Fibroblast of skin of abdomen (primary cell): ENCODE measurements at regions not wholly inside any gene's neighbourhood (a gene's known extent, or its start where the extent isn't known, plus 50 kb on each side); places are given as distances from the start of the nearest gene placed in this dataset.
"Not testable (repeated sequence)": the region's sequence is repeated elsewhere in the genome, so short reads cannot be mapped to it uniquely, and the experiment has no call there.

ENCODE experiments used
- DNase-seq: peaks from one replicate; pipeline ENCODE4 v3.0.0-alpha.2; 2013

DNA sequence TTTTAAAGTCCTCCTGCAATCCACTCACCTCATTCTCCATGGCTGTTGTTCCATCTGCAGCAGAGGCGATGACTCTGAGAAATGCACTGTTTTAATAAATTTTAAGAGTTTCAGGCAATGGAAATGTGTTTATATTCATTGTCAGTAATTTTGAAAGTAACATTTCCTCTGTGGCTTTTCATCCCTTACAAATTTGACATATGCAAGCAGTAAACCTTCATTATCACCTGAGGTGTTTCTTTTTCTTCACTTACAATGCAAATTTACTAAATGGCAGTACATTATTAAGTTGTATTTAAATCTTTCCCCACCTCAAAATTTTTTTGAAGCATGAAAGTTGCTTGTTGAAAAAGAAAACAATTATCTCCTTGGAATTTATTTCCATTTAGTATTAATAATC, 136.9 kb downstream of the DIRAS2 start:
- DNase-seq, result no peak

DNA sequence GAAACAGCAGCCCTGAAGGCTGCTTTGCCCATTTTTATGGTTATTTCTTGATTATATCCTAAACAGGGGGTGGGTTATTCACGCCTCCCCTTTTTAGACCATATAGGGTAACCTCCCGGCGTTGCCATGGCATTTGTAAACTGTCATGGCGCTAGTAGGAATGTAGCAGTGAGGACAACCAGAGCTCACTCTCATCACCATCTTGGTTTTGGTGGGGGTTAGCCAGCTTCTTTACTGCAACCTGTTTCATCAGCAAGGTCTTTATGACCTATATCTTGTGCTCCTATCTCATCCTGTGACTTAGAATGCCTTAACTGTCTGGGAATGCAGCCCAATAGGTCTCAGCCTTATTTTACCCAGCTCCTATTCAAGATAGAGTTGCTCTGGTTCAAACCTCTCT, 136.2 kb downstream of the DIRAS2 start:
- DNase-seq, result not testable (repeated sequence)

DNA sequence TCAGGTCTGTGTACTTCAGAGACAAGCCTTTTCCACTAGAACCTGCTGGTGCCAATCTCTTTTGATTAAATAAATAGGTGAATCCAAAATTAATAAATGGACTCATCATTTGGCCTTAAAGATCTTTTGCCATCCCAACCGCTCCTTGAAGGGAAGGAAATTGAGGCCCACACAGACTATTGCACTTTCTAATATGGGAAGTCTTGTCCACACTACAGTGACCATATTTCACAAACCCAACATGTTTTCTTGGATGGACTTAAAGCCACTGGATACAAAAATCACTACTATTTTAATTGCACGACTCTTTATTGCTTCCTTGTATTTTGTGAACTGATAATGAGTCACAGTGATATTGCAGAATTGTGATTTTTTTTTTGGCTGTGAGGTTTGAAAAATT, 135.0 kb downstream of the DIRAS2 start:
- DNase-seq, result no peak

DNA sequence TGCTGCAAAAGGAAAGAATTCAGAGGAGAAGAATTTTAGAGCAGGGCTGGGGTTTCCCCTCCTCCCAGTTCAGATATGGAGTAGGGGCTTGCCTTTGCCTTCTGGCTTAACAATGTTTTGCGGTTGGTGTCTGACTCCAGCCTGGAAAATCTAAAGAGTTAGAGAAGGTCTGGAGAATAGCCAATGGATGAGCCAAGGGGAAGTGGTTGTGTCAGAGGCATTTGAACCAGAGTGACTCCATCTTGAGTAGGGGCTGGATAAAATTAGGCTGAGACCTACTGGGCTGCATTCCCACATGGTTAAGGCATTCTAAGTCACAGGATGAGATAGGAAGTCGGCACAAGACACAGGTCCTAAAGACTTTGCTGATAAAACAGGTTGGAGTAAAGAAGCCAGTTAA, 133.7 kb downstream of the DIRAS2 start:
- peak; percentile 74 for DNase-seq

DNA sequence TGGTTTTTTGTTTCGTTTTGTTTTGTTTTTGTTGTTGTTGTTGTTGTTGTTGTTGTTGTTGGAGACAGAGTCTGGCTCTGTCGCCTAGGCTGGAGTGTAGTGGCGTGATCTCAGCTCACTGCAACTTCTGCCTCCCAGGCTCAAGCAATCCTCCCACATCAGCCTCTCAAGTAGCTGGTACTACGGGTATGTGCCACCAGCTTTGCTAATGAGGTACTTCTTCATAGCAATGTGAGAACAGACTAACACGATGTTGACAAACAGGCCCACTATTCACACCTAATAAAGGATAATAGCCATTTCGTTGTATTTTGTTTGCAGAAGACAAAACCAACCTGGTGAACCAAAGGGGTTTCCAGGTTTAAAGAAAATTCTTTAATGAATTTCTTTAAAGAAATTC, 130.9 kb downstream of the DIRAS2 start:
- no peak for DNase-seq

DNA sequence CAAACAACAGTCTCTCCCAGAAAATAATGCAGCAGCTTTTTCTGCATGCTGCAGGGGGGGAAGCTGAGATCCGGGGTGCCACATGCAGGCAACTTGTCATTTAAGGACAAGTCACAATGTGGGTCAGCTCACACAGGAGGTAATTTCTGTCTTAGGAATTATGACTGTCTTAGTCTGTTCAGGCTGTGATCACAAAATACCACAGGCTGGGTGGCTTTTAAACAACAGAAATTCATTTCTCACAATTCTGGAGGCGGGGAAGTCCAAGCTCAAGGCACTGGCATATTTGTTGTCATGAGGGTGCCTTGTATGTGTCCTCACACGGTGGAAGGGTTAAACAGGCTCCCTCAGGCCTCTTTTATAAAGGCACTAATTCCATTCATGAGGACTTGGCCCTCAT, 127.7 kb downstream of the DIRAS2 start:
- DNase-seq, result no peak

DNA sequence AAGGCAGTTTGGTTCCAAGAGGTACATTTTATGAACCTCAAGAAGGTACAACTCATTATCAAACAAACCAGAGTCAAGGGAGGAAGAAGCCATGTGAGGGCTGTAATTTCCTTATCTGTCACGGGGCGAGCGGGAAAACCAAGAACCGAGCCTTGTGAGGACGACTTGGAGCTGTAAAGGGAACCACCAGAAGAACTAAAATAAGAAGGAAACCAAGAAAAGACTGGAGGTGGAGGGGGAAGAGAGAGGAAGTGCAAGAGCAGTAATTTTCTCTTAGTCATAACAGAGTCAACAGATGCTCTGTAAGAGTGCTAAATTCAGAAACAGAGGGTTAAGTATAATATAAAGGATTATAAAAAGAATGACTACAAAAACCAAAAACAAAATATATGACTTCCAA, 127.1 kb downstream of the DIRAS2 start:
- no peak for DNase-seq

DNA sequence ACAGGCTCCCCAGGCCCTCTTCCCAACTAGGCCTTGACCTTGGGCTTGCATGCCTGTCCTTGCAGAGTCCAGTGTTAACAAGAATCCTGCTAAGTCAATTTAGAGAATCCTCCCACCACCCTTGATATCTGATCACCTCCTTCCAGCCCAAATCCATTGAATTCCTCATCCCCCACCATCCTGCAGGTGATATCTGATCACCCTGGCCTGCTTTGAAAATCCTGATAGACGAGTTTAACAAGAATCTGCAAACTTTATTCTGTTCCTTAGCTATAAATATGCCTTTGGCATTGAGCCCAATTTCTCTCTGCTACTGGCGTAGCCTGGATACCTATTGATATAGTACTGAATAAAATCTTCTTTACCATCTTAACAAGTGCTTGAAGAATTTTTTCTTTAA, 125.5 kb downstream of the DIRAS2 start:
- DNase-seq, result no peak

DNA sequence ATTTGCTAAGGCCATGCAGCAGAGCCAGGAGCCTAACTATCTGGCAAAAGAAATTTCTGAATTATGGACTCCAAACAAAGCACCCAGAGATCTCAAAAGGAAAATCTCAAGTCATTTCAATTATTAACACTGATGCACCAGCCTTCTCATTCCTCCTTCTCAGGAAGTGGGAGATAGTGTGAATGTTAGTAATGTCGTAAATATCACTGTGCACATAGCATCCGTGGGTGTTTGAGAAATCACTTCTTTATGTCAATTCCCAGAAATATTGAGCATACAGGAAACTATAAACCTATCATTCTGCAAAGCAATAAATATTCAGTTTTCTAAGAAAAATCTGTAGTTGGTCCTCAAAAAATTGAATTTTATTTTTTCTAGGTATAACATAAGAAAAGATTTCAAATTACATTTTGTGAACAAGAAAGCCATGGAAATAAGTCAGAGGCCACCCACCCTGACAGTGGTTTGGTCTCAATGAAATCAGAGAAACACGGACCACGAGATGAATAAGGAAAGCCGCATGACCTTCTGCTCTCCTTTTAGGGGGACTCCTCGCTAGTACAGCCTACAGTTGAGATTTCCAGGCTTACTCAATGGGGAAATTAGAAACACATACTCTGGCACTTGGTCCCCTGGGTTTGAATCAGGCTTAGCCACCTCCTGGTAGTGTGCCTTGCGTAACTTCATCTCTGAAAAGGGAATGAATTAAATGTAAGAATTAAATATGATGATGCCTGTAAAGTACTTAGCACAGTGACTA, 120.6 kb downstream of the DIRAS2 start:
- DNase-seq, result no peak

DNA sequence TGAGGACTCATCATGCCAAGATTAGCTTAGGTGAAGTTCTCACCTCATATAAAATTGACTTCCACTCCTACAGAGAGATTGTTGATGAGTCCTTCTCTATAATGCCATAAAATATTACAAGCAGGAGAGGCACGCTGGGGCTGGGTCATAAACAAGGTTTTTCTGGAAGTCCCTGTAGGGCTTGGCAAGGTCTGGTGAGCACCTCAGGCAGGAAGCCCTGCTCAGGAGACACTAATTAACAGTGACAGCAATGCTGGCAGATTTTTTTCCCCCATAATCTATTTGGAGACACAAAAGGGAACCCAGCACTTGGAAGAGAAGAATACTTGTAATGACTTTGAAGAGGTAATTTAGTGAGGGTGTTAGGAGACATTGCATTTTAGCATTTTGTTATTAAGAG, 118.7 kb downstream of the DIRAS2 start:
- no peak for DNase-seq

DNA sequence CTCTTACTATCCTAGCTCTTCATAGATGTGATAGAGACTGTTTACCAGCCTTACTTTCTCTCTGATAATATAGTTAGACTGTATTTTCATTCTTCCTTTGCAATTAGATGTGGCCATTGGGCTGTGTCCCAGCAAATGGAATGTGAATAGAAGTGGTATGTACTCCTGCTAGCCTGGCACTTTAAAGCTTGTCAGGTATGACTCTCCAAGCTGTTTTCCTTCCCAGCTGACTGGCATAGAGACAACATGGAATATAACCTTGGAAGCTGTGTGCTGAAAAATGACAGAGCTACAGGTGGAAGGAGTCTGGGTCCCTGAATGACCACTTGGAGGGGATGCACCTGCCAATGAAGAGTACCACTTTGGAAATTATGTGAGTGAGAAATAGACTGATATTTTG, 116.2 kb downstream of the DIRAS2 start:
- no peak for DNase-seq

DNA sequence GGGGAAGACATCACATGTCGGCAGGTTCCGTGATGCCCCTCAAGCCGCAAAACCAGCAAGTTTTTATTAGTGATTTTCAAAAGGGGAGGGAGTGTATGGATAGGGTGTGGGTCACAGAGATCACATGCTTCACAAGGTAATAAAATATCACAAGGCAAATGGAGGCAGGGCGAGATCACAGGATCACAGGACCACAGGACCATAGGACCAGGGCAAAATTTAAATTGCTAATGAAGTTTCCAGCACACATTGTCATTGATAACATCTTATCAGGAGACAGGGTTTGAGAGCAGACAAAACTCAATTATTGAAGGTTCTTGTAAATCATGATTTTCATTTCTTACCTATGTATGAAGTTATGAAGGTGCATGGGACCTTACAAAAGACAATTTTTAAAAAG, 106.5 kb downstream of the DIRAS2 start:
- not testable (repeated sequence) for DNase-seq

DNA sequence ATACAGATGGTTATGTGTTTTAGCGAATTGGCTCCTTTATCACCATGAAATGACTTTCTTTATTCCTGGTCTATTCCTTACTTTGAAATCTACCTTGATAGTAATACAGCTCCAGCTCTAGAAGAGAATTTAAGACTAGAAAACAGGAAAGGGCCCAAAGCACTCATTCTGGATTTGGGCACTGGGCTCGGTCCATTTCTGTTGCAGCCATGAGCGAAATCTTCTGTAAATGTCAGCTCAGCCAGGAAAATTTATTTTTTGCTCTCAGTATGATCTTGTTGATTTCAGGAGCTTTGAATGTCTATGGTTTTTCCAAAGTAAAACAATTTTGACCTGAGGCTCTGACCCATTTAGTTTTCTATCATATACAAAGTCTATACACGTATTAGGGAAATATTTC, 104.1 kb downstream of the DIRAS2 start:
- DNase-seq, result no peak

DNA sequence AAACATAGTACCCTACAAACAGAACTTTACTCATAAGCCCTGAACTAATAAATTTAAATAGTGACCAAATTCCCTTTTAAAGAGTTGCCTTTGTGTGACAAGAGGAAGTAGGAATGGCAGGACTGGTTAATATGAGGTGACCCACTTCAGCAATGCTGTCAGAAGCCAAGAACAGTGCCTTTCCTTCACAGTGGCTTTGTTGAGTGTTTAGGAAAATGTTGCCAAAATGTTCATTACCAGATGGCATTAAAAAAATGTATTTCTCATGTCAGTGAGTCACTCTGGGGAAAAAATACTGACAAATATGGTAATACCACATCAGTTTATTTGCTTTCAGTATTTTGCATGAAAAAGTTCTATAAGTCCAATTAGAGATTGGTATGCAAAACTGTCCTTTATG, 103.3 kb downstream of the DIRAS2 start:
- DNase-seq, result peak; percentile 7

DNA sequence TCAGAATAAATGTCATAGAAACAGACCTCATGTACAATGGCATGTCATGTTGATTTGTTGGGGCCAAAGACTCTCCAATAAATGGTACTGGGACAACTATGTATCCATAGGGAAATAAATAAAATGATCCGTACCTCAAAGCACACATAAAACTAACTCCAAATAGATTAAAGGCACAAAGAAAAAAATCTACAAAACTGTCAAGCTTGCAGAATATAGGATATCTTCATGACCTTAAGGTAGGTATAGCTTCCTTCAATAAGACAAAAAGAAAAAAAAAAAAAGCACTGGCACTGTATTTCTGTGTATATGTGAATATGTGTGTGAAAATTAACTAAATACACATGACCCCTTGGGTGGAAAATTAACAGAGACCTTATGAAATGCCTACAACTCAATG, 101.9 kb downstream of the DIRAS2 start:
- DNase-seq, result no peak

DNA sequence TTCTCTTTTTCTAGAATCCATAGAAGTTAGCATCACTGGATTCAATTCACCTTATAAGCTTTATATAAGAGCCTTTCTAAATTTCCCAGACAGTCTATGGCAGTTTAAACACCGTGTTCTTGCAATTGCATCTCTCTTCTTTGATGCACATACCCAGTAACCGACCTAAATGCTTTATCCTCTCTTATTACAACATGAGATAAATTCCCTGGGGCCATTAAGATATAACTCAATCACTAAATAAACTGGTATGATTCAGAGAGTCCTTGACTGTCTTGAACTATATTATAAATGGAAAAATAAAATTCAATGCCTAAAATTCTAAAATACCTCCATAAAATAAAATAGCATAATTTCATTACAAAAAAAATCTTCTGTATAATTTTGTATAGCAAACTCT, 98.1 kb downstream of the DIRAS2 start:
- no peak for DNase-seq

DNA sequence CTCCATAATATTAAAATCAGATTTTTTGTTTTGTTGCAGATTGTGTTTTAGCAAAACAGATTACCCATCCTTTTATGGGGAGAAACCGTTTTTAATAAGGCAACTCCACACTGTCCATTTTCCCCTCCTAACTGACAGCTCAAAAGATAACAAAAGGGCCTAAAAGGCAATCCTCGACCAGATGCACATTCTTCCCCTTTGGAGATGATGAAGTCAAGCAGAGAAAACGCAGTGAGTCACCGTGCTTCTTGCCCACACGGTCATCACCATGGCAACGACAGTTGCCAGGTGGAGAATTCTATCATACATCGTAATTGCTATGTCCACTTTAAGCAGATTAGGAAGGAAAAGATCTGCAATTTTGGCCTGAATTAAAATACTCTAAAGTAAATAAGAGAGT, 96.4 kb downstream of the DIRAS2 start:
- DNase-seq, result peak; percentile 94

DNA sequence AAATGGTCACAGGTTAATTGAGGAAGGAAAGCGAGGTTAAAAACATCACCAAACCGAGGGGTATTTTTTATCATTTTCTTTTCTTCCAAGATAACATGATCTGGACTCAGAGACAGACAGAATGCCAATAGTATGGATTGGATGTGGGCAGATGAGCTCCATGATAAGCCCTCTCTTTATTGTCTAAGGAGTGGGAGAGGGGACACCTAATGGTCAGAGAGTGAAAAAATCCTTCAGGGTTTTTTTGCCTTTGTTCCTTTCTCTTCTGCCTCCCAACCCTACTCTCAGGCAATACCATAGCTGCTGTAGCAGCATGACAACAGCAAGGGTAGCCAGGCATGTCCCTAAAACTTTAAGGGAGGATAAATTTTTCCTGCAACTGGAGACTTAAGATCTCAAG, 94.7 kb downstream of the DIRAS2 start:
- DNase-seq, result peak; percentile 4

DNA sequence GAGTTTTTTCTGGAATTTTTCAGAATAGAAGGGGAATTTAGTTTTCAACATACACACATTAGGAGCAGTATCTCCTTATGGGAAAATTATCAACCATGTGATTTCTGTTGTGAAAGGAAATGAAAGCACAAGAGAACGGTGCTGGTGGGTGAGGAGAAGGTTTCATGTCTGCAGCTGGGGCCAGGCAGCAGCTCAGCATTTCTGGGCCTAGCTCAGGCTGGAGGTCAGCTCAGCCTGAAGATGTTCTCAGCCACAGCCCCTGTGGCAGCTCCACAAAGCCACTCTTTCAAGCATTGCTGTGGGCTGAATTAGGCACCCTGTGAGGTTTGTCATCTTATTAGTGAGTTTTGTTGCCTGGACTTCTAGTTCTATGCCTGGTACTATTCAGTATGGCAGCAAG, 90.3 kb downstream of the DIRAS2 start:
- DNase-seq, result no peak

DNA sequence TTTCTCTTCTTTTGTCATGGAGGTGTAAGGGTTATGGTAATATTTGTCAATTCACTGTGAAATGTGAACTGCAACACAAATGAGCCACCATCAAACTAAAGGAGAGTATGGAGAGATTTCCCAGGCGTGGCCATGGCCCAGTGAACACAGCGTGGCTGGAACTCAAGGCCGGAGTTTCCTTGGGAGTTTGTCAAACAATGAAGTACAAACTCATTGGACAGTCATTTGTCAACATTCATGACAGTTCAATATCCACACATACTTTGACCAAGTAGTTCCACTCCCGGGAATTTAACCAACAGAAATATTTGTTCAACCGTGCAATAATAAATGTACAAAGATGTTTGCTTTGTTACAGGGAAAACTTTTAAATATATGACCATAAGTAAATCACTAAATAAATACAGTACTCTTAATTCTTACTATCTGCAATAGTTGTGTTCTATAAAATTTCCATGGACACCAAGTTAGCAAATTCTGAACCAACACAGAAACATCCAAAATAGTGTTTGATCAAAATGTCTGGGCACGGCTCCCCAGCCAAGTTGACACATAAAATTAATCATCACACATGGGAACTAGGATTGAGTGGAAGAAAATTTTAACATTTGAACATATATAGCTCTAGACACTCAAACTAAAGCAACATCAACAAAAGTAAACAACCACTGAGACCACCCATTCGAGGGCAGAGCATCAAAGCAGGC, 87.1 kb downstream of the DIRAS2 start:
- DNase-seq, result no peak

DNA sequence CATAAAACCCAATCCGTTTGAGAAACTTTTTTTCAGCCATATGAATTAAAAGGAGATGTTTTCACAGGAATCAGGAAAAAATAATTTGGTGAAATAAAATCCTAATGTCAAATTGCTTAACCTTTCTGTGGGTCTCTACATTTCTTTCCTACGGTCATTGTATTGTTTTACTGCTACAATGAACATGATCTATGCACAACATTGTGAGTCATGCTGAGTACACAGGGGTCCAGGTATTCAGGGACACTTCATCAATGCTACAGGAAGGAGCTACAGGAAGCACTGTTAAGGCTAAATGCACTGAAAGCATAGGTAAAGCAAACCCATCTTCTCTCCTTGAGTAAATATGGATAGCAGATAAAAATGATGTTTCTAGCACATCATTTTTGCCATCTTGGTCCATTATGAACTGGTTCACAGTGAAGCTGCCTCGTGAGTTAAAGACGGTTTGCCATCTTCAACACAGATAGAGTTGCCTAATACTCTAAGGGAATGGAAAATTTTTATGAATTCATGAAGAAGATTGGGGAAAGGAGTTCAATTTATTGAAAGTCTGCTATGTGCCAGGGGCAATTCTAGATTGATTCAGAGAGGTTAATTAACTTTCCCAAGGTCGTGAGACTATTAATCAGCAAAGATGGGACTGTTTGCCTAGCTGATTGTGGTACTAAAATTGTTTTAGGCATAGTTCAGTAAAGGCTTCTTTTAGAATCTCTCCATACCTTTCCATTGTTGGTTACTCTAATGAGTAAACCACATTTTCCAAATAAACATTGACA, 85.5 kb downstream of the DIRAS2 start:
- DNase-seq, result no peak

DNA sequence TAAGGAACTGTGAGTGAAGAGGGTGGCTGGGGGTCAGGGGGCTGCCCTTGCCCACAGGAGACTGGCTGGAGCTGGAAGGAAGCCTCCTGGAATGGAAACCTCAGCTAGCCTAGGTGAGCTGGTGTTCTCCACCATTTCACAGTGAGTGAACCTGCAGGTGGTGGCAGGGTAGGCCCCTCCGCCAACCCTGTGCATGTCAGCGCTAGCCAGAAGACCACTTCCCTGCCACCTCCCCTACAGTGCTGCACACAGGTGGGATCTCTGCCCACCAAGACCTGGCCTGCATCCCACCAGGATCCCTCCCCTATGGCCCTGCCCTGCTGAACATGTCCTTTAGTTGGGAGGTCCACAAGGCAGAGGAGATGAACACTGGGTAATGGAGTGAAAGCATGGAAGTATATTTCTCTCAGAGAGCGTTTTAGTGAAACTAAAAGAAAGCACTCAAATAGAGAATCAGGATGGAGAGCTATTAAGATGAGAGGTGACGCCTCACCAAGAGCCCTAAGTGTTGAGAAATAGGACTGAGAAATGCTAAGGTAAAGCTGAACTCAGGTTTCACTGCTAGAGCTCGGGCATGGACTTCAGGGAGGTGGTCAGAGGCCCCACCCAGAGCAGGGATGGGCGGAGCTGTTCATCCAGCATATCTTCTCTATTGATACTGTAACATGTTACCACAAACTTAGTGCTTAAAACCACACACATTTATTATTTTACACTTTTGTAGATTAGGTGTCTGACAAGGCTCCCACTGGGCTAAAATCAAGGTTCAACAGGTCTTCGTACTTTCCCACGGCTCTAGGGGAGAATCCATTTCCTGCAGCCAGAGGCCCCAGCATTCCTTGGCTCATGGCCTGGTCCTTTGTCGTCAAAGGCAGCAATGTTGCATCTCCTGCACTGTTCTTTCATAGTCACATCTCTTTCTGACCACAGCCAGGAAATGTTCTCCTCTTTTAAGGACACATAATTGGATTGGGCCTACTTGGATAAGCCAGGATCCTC, 83.2 kb downstream of the DIRAS2 start:
- no peak for DNase-seq
